Loucy (cell line): ENCODE measurements at regions not wholly inside any gene's neighbourhood (a gene's known extent, or its start where the extent isn't known, plus 50 kb on each side); places are given as distances from the start of the nearest gene placed in this dataset.
A peak's percentile ranks its signal among the peaks of the same experiment; 100 is the strongest.

ENCODE experiments used
- H2AFZ ChIP-seq: fragments of 200-600 bp; sonication (generic); 2 replicates; pipeline ENCODE4 v1.6.0; 2016; ENCODE audit warnings: antibody characterized with exemption, mild to moderate bottlenecking, low read length, moderate library complexity
- H3F3A ChIP-seq: fragments of 200-600 bp; 2 replicates; pipeline ENCODE4 v1.6.0; 2016; ENCODE audit warnings: antibody characterized with exemption, low read depth, mild to moderate bottlenecking
- H3K27me3 ChIP-seq: fragments of 200-600 bp; sonication (generic); 2 replicates; pipeline ENCODE4 v1.6.1; 2014; ENCODE audit warnings: low read length, mild to moderate bottlenecking; ENCODE audit not compliant: insufficient read depth, poor library complexity, severe bottlenecking
- H3K36me3 ChIP-seq: fragments of 200-600 bp; sonication (generic); 2 replicates; pipeline ENCODE4 v1.6.1; 2016; ENCODE audit warnings: low read length; ENCODE audit not compliant: insufficient read depth
- H3K4me1 ChIP-seq: fragments of 200-600 bp; sonication (generic); 2 replicates; pipeline ENCODE4 v1.5.1; 2014; ENCODE audit warnings: low read length, mild to moderate bottlenecking; ENCODE audit not compliant: insufficient read depth, poor library complexity, severe bottlenecking
- H3K4me2 ChIP-seq: fragments of 200-600 bp; sonication (generic); 2 replicates; pipeline ENCODE4 v1.6.0; 2014; ENCODE audit warnings: antibody characterized with exemption, low read length, low read depth, mild to moderate bottlenecking; ENCODE audit not compliant: poor library complexity, severe bottlenecking
- H3K4me3 ChIP-seq: fragments of 200-600 bp; sonication (generic); 2 replicates; pipeline ENCODE4 v1.5.1; 2014; ENCODE audit warnings: low read length, mild to moderate bottlenecking, mixed read lengths; ENCODE audit not compliant: poor library complexity, severe bottlenecking
- H3K79me2 ChIP-seq: fragments of 200-600 bp; sonication (generic); 2 replicates; pipeline ENCODE4 v1.6.1; 2014; ENCODE audit warnings: low read length; ENCODE audit not compliant: insufficient read depth
- H3K9ac ChIP-seq: fragments of 200-600 bp; sonication (generic); 2 replicates; pipeline ENCODE4 v1.6.0; 2014; ENCODE audit warnings: mild to moderate bottlenecking, low read depth, low read length, moderate library complexity; ENCODE audit not compliant: poor library complexity, severe bottlenecking
- H3K9me2 ChIP-seq: fragments of 200-600 bp; sonication (generic); replicated peaks from 2 replicates; pipeline ENCODE4 v1.6.1; 2016; ENCODE audit warnings: low read depth, low read length, mixed read lengths
- H3K9me3 ChIP-seq: fragments of 200-600 bp; sonication (generic); 2 replicates; pipeline ENCODE4 v1.6.1; 2014; ENCODE audit warnings: mild to moderate bottlenecking, antibody characterized with exemption, low read length, low read depth; ENCODE audit not compliant: insufficient read depth
- H4K20me1 ChIP-seq: fragments of 200-600 bp; sonication (generic); 2 replicates; pipeline ENCODE4 v1.6.0; 2014; ENCODE audit warnings: antibody characterized with exemption, low read length, mild to moderate bottlenecking; ENCODE audit not compliant: insufficient read depth, poor library complexity, severe bottlenecking
- CTCF ChIP-seq: fragments of 200-600 bp; sonication (generic); conservative IDR thresholded peaks from 2 replicates; pipeline ENCODE4 v1.5.1; 2014; ENCODE audit warnings: mild to moderate bottlenecking, antibody characterized with exemption, low read length
- EZH2phosphoT487 ChIP-seq: fragments of 200-600 bp; IDR thresholded peaks from 2 replicates; pipeline ENCODE4 v1.6.1; 2018; ENCODE audit warnings: antibody characterized with exemption, mild to moderate bottlenecking, moderate library complexity, borderline replicate concordance

GRCh38 chr9:19988281-19988680 lies 199.4 kb upstream of the SLC24A2 start:
- no peaks in the 10 kb centered on the region for H3K79me2 ChIP-seq
- TF ChIP-seq EZH2phosphoT487: no peak
- no peak for TF ChIP-seq CTCF
- H3K4me3 ChIP-seq: no peak overlapping the region
- no peaks in the 10 kb centered on the region for H3K9me3 ChIP-seq
- H3K4me1 ChIP-seq: peaks cover 7% of the 10 kb centered on the region
- H4K20me1 ChIP-seq: no peaks in the 10 kb centered on the region
- H3K4me2 ChIP-seq: no peak overlapping the region
- no peaks in the 10 kb centered on the region for H3K27me3 ChIP-seq
- no peaks in the 10 kb centered on the region for H3K36me3 ChIP-seq
- H3K9ac ChIP-seq: no peak overlapping the region
- no peaks in the 10 kb centered on the region for H3K9me2 ChIP-seq
- H2AFZ ChIP-seq: no peak overlapping the region
- H3F3A ChIP-seq: no peaks in the 10 kb centered on the region

GRCh38 chr9:19985081-19985480 lies 196.2 kb upstream of the SLC24A2 start:
- Histone ChIP-seq H3F3A (no peaks in the 10 kb centered on the region), H3K79me2 (no peaks in the 10 kb centered on the region), H3K9me3 (no peaks in the 10 kb centered on the region), H2AFZ (no peak overlapping the region), H3K4me3 (no peak overlapping the region), H3K27me3 (no peaks in the 10 kb centered on the region), H3K9me2 (no peaks in the 10 kb centered on the region), H3K36me3 (no peaks in the 10 kb centered on the region), H4K20me1 (no peaks in the 10 kb centered on the region), H3K9ac (no peak overlapping the region), H3K4me2 (no peak overlapping the region), H3K4me1 (no peaks in the 10 kb centered on the region)
- no peak for TF ChIP-seq EZH2phosphoT487
- no peak for TF ChIP-seq CTCF

- H3K9ac ChIP-seq: no peak overlapping the region
- H3K4me2 ChIP-seq: peak overlapping the region; percentile 55
- TF ChIP-seq CTCF (no peak), EZH2phosphoT487 (no peak)
- peaks cover 21% of the 10 kb centered on the region for H3K4me1 ChIP-seq
- no peaks in the 10 kb centered on the region for H3K9me3 ChIP-seq
- no peaks in the 10 kb centered on the region for H3K36me3 ChIP-seq
- H3K27me3 ChIP-seq: no peaks in the 10 kb centered on the region
- H2AFZ ChIP-seq: peak overlapping the region; percentile 52; the same call in 1 of the 2 replicates
- H3F3A ChIP-seq: no peaks in the 10 kb centered on the region
- no peaks in the 10 kb centered on the region for H3K79me2 ChIP-seq
- peak overlapping the region; percentile 21 for H3K4me3 ChIP-seq
- no peaks in the 10 kb centered on the region for H3K9me2 ChIP-seq
- H4K20me1 ChIP-seq: no peaks in the 10 kb centered on the region
These were observed 187.4 kb upstream of the SLC24A2 start for GRCh38 chr9:19976226-19976625.
